Right atrium auricular region (tissue), 2 donors: ENCODE measurements at regions not wholly inside any gene's neighbourhood (a gene's known extent, or its start where the extent isn't known, plus 50 kb on each side); places are given as distances from the start of the nearest gene placed in this dataset.

ENCODE experiments used
- DNase-seq: peaks from one replicate; pipeline ENCODE4 v3.0.0-alpha.2; 2019; ENCODE audit warnings: low spot score
- H3K27ac ChIP-seq, 2 donors: fragments of 200-600 bp; sonication (generic); 1 replicate in 1 of 2; 2 replicates in 1 of 2; pipeline ENCODE4 v1.5.1; 2016 to 2019
- H3K27me3 ChIP-seq, 2 donors: fragments of 200-600 bp; sonication (generic); one replicate each; pipeline versions ENCODE4 v1.5.1 to v1.6.0; 2017 to 2019
- H3K36me3 ChIP-seq: fragments of 200-600 bp; sonication (generic); one replicate; pipeline ENCODE4 v1.5.1; 2016
- H3K4me1 ChIP-seq, 2 donors: fragments of 200-600 bp; sonication (generic); one replicate each; pipeline versions ENCODE4 v1.5.1 to v1.6.0; 2017 to 2019
- H3K4me3 ChIP-seq, 2 donors: fragments of 200-600 bp; sonication (generic); 1 replicate in 1 of 2; 2 replicates in 1 of 2; pipeline ENCODE4 v1.5.1; 2017 to 2019; ENCODE audit warnings: mild to moderate bottlenecking in 1 of 2, moderate library complexity in 1 of 2
- H3K9me3 ChIP-seq, 2 donors: fragments of 200-600 bp; sonication (generic); one replicate each; pipeline ENCODE4 v1.5.1; 2019
- TF ChIP-seq, protein P1 (sequence below), 2 donors: fragments of 200-600 bp; sonication (generic); IDR thresholded peaks; one replicate each; pipeline ENCODE4 v1.5.1; 2019; ENCODE audit warnings: antibody characterized with exemption in 2 of 2

DNA sequence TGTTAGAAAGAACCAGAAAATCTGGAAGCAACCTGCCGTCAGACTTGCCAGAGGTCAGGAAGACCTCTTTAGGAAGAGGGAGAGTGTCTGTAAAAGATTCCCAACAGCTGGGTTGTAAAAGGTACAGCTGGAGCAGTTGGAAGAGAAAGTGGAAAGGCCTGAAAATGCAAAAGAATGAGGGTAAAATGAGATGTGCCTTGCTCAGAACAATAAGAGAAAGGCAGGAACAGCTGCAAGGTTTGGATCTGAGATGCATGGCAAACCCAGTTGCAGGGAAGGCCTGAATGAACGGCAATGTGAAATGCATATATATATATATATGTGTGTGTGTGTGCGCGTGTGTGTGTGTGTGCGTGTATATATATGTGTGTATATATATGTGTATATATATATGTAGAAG lies 88.1 kb downstream of the ZIC1 start:
- Histone ChIP-seq H3K9me3 (no peaks in the 10 kb centered on the region), H3K36me3 (no peaks in the 10 kb centered on the region), H3K27ac (no peak overlapping the region), H3K4me3 (no peak overlapping the region), H3K27me3 (no peaks in the 10 kb centered on the region), H3K4me1 (no peaks in the 10 kb centered on the region)
- no peak for DNase-seq
- TF ChIP-seq, protein P1, sequence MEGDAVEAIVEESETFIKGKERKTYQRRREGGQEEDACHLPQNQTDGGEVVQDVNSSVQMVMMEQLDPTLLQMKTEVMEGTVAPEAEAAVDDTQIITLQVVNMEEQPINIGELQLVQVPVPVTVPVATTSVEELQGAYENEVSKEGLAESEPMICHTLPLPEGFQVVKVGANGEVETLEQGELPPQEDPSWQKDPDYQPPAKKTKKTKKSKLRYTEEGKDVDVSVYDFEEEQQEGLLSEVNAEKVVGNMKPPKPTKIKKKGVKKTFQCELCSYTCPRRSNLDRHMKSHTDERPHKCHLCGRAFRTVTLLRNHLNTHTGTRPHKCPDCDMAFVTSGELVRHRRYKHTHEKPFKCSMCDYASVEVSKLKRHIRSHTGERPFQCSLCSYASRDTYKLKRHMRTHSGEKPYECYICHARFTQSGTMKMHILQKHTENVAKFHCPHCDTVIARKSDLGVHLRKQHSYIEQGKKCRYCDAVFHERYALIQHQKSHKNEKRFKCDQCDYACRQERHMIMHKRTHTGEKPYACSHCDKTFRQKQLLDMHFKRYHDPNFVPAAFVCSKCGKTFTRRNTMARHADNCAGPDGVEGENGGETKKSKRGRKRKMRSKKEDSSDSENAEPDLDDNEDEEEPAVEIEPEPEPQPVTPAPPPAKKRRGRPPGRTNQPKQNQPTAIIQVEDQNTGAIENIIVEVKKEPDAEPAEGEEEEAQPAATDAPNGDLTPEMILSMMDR (IDR thresholded peaks at IDR 0.05) = no peak

GRCh38 chr3:147507638-147508286 lies 98.6 kb downstream of the ZIC1 start:
- TF ChIP-seq, protein P1 (IDR thresholded peaks at IDR 0.05) = no peak
- Histone ChIP-seq H3K27ac (no peak overlapping the region), H3K36me3 (no peaks in the 10 kb centered on the region), H3K9me3 (no peaks in the 10 kb centered on the region), H3K27me3 (no peaks in the 10 kb centered on the region), H3K4me3 (no peak overlapping the region), H3K4me1 (no peaks in the 10 kb centered on the region)
- no peak for DNase-seq

DNA sequence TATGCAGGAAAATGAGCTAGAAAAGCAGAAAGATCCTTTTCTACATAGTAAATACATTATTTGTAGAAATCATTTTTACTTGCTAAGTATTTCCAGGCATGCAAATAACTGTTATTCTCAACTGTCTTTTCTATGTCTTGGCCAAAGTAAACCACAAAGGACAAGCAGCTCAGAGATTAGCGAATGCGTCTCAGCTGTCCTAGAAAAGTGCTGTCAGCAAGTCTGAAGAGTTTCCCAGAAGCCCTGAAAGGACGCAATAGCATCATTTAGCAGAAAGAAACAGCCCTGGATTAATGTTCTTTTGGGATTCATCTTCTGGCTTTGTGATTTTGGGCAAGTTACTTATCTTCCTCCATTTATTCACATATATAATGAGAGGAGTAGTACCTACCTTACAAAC lies 100.3 kb downstream of the ZIC1 start:
- Histone ChIP-seq H3K36me3 (no peaks in the 10 kb centered on the region), H3K4me1 (no peaks in the 10 kb centered on the region), H3K4me3 (no peak overlapping the region), H3K27me3 (no peaks in the 10 kb centered on the region), H3K9me3 (no peaks in the 10 kb centered on the region), H3K27ac (no peak overlapping the region)
- no peak for DNase-seq
- TF ChIP-seq, protein P1 (IDR thresholded peaks at IDR 0.05) = no peak

DNA sequence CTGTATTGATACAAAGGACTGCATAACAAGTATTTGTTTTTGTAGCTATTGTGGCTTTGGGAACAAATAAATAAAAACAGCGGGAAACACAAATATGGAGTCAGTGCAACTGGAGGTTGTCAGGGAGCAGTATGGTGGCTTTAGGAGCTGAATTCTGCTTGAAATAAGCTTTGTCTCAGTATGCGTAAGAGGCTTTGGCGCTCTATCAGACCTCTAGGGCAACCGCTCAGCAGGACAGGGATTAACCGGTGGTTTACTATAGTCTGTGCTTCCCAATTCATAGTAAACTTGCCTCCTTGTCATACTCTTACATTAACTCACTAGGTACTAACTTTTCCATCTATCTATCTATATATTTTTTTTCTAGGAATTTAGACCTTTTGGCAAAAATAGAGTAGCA lies 104.6 kb downstream of the ZIC1 start:
- no peaks in the 10 kb centered on the region for H3K27me3 ChIP-seq
- no peak for DNase-seq
- H3K27ac ChIP-seq = no peak overlapping the region
- H3K9me3 ChIP-seq = no peaks in the 10 kb centered on the region
- TF ChIP-seq, protein P1 (IDR thresholded peaks at IDR 0.05) = no peak
- no peaks in the 10 kb centered on the region for H3K36me3 ChIP-seq
- H3K4me3 ChIP-seq = no peak overlapping the region
- H3K4me1 ChIP-seq = no peaks in the 10 kb centered on the region

- no peak for DNase-seq
- Histone ChIP-seq H3K27me3 (no peaks in the 10 kb centered on the region), H3K36me3 (no peaks in the 10 kb centered on the region), H3K4me3 (no peak overlapping the region), H3K27ac (no peak overlapping the region), H3K4me1 (no peaks in the 10 kb centered on the region), H3K9me3 (no peaks in the 10 kb centered on the region)
- TF ChIP-seq, protein P1 (IDR thresholded peaks at IDR 0.05) = no peak
These were observed 105.4 kb downstream of the ZIC1 start for GRCh38 chr3:147514366-147515160.
